HG03064 (cell line): ENCODE measurements at regions not wholly inside any gene's neighbourhood (a gene's known extent, or its start where the extent isn't known, plus 50 kb on each side); places are given as distances from the start of the nearest gene placed in this dataset.

ENCODE experiments used
- ATAC-seq: cut with Tn5 transposase; IDR thresholded peaks from one replicate; pipeline ENCODE4 v1.9.1; 2021; ENCODE audit warnings: low read depth; ENCODE audit not compliant: unreplicated experiment

- no peak for ATAC-seq
These were observed 584.4 kb downstream of the PKHD1 start for GRCh38 chr6:51502996-51503395.

DNA sequence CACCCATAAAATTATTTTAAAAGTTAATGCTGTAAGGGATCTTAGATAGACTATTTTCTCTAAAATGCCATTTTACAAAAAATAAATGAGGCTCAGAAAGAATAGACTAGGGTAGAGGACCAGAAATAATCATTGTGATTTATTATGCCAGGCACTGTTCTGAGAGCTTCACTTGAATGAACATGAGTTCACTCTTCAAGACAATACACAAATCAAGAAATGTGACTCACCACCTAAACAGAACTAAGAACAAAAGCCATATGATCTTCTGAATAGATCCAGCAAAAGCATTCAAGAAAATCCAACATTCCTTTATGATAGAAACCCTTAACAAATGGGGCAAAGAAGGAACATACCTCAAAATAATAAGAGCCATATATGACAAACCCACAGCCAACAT, 582.0 kb downstream of the PKHD1 start:
- no peak for ATAC-seq

GRCh38 chr6:51509597-51509996, 577.8 kb downstream of the PKHD1 start:
- ATAC-seq = no peak

GRCh38 chr6:51511081-51511480, 576.3 kb downstream of the PKHD1 start:
- no peak for ATAC-seq

- no peak for ATAC-seq
These were observed 573.3 kb downstream of the PKHD1 start for GRCh38 chr6:51513891-51514747.

DNA sequence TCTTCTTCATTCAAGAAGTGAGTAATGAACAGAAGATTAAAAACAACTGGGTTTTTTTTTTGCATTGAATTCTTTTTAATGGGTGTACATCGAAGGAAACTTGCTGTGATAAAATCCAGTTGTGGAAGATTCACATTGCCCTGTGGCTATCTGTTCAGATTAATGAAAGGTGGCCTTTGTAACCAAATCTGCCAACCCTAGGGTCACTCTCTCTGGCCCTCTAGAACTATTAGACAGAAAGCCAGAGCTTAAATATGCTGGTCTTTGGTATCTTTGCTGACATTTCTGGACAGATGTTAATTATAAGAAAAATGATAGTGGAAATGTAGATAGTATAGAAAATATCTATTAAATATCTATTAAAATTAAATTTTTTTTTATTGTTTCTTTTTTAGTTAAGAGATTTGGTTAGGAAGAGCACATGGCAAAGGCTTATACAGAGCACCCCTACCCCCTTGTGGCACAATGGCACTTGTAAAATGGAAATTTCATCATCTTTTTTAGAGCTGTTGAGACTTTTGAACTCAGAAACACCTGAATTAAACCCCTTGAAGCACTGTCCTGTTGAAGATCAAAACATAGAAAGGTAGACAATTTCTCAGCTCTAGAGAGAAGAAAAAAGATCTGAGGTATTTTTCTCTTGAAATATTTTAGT, 572.5 kb downstream of the PKHD1 start:
- no peak for ATAC-seq

- ATAC-seq = no peak
These were observed 561.4 kb downstream of the PKHD1 start for GRCh38 chr6:51526049-51526448.

- no peak for ATAC-seq
These were observed 560.5 kb downstream of the PKHD1 start for GRCh38 chr6:51526922-51527321.

DNA sequence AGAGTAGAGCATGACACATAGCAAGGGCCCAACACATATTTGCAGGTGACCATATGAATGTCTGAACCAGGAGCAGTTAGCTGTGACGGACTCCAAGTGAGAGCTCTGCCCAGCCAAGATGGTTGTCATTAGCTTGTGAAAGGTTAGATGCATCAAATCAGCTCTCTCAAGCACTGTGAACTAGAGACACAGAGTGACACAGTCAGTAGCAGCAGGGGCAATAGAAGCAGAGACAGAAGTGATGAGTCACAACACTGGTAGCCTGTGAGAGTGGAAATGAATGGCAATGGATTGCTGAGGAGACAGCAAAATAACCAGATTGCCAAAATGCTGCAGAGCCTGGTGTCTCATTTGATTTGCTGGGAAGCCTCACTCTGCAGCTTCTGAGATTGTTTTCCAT, 558.9 kb downstream of the PKHD1 start:
- no peak for ATAC-seq

- no peak for ATAC-seq
These were observed 558.2 kb downstream of the PKHD1 start for GRCh38 chr6:51529240-51529639.

- no peak for ATAC-seq
These were observed 555.8 kb downstream of the PKHD1 start for GRCh38 chr6:51531623-51532022.

- ATAC-seq = no peak
These were observed 553.5 kb downstream of the PKHD1 start for GRCh38 chr6:51533962-51534361.

GRCh38 chr6:51535327-51535726, 552.1 kb downstream of the PKHD1 start:
- ATAC-seq = no peak

- no peak for ATAC-seq
These were observed 550.7 kb downstream of the PKHD1 start for GRCh38 chr6:51536728-51537127.

DNA sequence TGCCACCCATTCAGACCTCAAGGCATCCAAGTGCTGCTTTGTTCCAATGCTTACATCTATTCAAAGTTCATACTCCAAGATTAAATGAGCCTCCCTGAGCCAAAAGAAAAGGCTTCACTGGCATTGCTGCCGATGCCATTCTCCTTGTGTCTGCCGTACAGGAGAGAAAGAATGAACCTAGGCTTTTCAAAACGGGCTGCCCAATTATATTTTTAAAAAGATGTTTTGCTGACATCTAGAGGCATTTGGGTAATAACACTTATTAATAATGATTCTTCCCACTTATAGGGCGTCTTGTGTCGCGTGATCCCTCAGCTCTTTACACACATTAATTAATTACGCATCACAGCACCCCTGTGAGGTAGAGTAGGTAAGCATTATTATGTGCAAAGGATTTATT, 545.6 kb downstream of the PKHD1 start:
- no peak for ATAC-seq

GRCh38 chr6:51542475-51542874, 544.9 kb downstream of the PKHD1 start:
- no peak for ATAC-seq

GRCh38 chr6:51550243-51550642, 537.2 kb downstream of the PKHD1 start:
- ATAC-seq = no peak

- no peak for ATAC-seq
These were observed 535.0 kb downstream of the PKHD1 start for GRCh38 chr6:51552435-51552834.

DNA sequence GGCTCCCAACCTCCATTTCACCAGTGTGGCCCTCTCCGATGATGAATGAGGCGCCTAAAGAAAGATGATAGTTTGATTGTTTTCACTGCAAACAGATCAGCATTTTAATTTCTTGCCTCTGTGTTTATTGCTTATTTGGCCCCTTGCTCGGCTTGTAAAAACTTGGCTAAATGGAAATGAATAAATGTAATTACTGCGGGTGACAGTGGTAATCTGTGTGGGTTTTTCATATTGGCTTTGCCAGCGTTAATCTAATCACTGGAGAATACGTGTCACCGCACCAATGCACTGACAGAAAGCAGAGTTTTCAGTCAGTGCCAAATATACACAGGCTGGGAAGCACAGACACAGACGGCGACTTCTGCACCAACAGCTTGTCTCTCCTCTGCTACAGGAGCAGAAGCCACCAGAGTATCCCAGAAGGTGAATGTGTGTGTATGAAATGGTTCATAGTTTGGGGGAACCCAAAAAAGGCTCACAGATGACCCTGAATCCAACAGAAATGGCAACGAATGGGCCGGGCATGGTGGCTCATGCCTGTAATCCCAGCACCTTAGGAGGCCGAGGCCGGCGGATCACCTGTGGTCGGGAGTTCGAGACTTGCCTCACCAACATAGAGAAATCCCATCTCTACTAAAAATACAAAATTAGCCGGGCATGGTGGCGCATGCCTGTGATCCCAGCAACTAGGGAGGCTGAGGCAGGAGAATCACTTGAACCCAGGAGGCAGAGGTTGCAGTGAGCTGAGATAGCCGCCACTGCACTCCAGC, 534.0 kb downstream of the PKHD1 start:
- no peak for ATAC-seq

DNA sequence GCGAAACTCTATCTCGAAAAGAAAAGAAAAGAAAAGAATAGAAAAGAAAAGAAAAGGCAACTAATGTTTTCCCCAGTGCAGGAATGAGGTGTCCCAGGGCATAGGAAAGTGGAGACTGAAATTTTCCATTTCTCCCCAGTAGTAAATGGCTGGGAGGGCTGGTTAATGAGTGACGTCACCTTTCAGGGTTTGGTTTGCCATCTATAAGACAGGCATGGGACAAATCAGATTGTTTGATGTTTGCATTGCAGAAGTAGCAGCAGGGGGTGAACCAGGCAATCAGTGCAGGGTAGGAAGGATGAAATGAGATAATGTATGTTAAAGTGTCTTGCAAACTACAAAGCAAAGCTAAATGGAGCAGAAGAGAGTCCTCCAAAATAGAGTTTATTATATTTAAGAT, 533.4 kb downstream of the PKHD1 start:
- no peak for ATAC-seq

GRCh38 chr6:51559059-51559458, 528.4 kb downstream of the PKHD1 start:
- ATAC-seq = no peak
